Fibroblast of lung (primary cell): ENCODE measurements at regions not wholly inside any gene's neighbourhood (a gene's known extent, or its start where the extent isn't known, plus 50 kb on each side); places are given as distances from the start of the nearest gene placed in this dataset.
"Not testable (repeated sequence)": the region's sequence is repeated elsewhere in the genome, so short reads cannot be mapped to it uniquely, and the experiment has no call there.

Experiments
- DNase-seq, 2 donors: peaks; one replicate each; pipeline versions ENCODE4 v3.0.0 to v3.0.0-alpha.2; 2010; ENCODE audit warnings: low read depth in 2 of 2
- H2AFZ ChIP-seq: 2 replicates; pipeline ENCODE4 v1.5.1; 2012; ENCODE audit warnings: low read length, control low read depth, inconsistent platforms
- H3K27ac ChIP-seq: 2 replicates; pipeline ENCODE4 v1.5.1; 2011; ENCODE audit warnings: low read length, control low read depth; ENCODE audit not compliant: insufficient read depth
- H3K27me3 ChIP-seq: 2 replicates; pipeline ENCODE4 v1.5.1; 2011; ENCODE audit warnings: mild to moderate bottlenecking, low read length; ENCODE audit not compliant: control insufficient read depth, insufficient read depth
- H3K36me3 ChIP-seq: 2 replicates; pipeline ENCODE4 v1.5.1; 2011; ENCODE audit warnings: low read length; ENCODE audit not compliant: control insufficient read depth, insufficient read depth
- H3K4me1 ChIP-seq: 2 replicates; pipeline ENCODE4 v1.5.1; 2011; ENCODE audit warnings: low read length; ENCODE audit not compliant: control insufficient read depth, insufficient read depth; ENCODE audit errors: extremely low read depth
- H3K4me2 ChIP-seq: 2 replicates; pipeline ENCODE4 v1.5.1; 2011; ENCODE audit warnings: low read length, control low read depth; ENCODE audit not compliant: insufficient read depth; ENCODE audit errors: extremely low read depth
- H3K4me3 ChIP-seq, 4 experiments: fragments of 200-600 bp in 1 of 4; sonication (generic) in 1 of 4; replicated peaks in 1 of 4; 2 replicates each; pipeline ENCODE4 v1.5.1; 2011 to 2016; ENCODE audit warnings: low read length in 4 of 4, low read depth in 3 of 4, mild to moderate bottlenecking in 3 of 4, control low read depth in 2 of 4, inconsistent platforms in 1 of 4, mixed read lengths in 1 of 4; ENCODE audit not compliant: insufficient read depth in 1 of 4; ENCODE audit errors: control extremely low read depth in 1 of 4
- H3K79me2 ChIP-seq: 2 replicates; pipeline ENCODE4 v1.5.1; 2012; ENCODE audit warnings: mild to moderate bottlenecking, low read length, inconsistent platforms; ENCODE audit not compliant: control insufficient read depth, insufficient read depth
- H3K9ac ChIP-seq: 2 replicates; pipeline ENCODE4 v1.5.1; 2011; ENCODE audit warnings: mild to moderate bottlenecking, low read length, control low read depth; ENCODE audit not compliant: insufficient read depth
- H3K9me3 ChIP-seq: 2 replicates; pipeline ENCODE4 v1.5.1; 2012; ENCODE audit warnings: low read depth, low read length; ENCODE audit not compliant: control insufficient read depth, insufficient read depth
- H4K20me1 ChIP-seq: 2 replicates; pipeline ENCODE4 v1.5.1; 2011; ENCODE audit warnings: low read length; ENCODE audit not compliant: control insufficient read depth, insufficient read depth; ENCODE audit errors: extremely low read depth
- CTCF ChIP-seq, 2 donors: IDR thresholded peaks in 1 of 2; conservative IDR thresholded peaks in 1 of 2; 1 replicate in 1 of 2; 2 replicates in 1 of 2; pipeline ENCODE4 v1.5.1; 2011 to 2012; ENCODE audit warnings: low read length in 2 of 2, control low read depth in 1 of 2, inconsistent platforms in 1 of 2, low read depth in 1 of 2, mild to moderate bottlenecking in 1 of 2
- EZH2 ChIP-seq: IDR thresholded peaks from 2 replicates; pipeline ENCODE4 v1.5.1; 2012; ENCODE audit warnings: low read length, control low read depth, mild to moderate bottlenecking; ENCODE audit errors: missing control alignments

- Histone ChIP-seq H4K20me1 (no peaks in the 10 kb centered on the region), H3K9ac (no peak overlapping the region), H3K79me2 (no peaks in the 10 kb centered on the region), H3K4me3 (no peak overlapping the region), H3K4me2 (no peak overlapping the region), H3K36me3 (no peaks in the 10 kb centered on the region), H3K9me3 (no peaks in the 10 kb centered on the region), H3K4me1 (no peaks in the 10 kb centered on the region), H3K27me3 (no peaks in the 10 kb centered on the region), H3K27ac (no peak overlapping the region), H2AFZ (no peak overlapping the region)
- TF ChIP-seq CTCF (conservative IDR thresholded peaks at IDR 0.05 in 1 of 2, IDR thresholded peaks at IDR 0.05 in 1 of 2; ENCODE audit: low read depth in 1 of 2, low read length in 2 of 2): no peak
- TF ChIP-seq EZH2: no peak
- peak; percentile 21 to 95 for DNase-seq
Measured at GRCh38 chr4:164648151-164648848, 105.6 kb upstream of the SMIM31 start.

- no peak overlapping the region for H3K4me2 ChIP-seq
- H3K36me3 ChIP-seq: no peaks in the 10 kb centered on the region
- H4K20me1 ChIP-seq: no peaks in the 10 kb centered on the region
- no peaks in the 10 kb centered on the region for H3K4me1 ChIP-seq
- no peak for DNase-seq
- H3K9me3 ChIP-seq: no peaks in the 10 kb centered on the region
- no peaks in the 10 kb centered on the region for H3K79me2 ChIP-seq
- no peak overlapping the region for H3K9ac ChIP-seq
- no peak overlapping the region for H3K27ac ChIP-seq
- H2AFZ ChIP-seq: no peak overlapping the region
- TF ChIP-seq EZH2 (no peak), CTCF (conservative IDR thresholded peaks at IDR 0.05 in 1 of 2, IDR thresholded peaks at IDR 0.05 in 1 of 2; ENCODE audit: low read depth in 1 of 2, low read length in 2 of 2) (no peak)
- no peaks in the 10 kb centered on the region for H3K27me3 ChIP-seq
- H3K4me3 ChIP-seq: no peak overlapping the region
Measured at GRCh38 chr4:164648849-164649212, 105.1 kb upstream of the SMIM31 start.

- no peak for DNase-seq
- no peaks in the 10 kb centered on the region for H3K9me3 ChIP-seq
- H3K79me2 ChIP-seq: no peaks in the 10 kb centered on the region
- H3K4me2 ChIP-seq: no peak overlapping the region
- no peak overlapping the region for H3K4me3 ChIP-seq
- H3K27ac ChIP-seq: no peak overlapping the region
- no peaks in the 10 kb centered on the region for H3K4me1 ChIP-seq
- no peaks in the 10 kb centered on the region for H3K36me3 ChIP-seq
- H4K20me1 ChIP-seq: no peaks in the 10 kb centered on the region
- TF ChIP-seq EZH2 (no peak), CTCF (conservative IDR thresholded peaks at IDR 0.05 in 1 of 2, IDR thresholded peaks at IDR 0.05 in 1 of 2; ENCODE audit: low read depth in 1 of 2, low read length in 2 of 2) (no peak)
- no peaks in the 10 kb centered on the region for H3K27me3 ChIP-seq
- no peak overlapping the region for H2AFZ ChIP-seq
- H3K9ac ChIP-seq: no peak overlapping the region
Measured at GRCh38 chr4:164659765-164660164, 94.2 kb upstream of the SMIM31 start.

- H4K20me1 ChIP-seq, DNase-seq, H3K9ac ChIP-seq, H3K4me3 ChIP-seq, H2AFZ ChIP-seq, H3K4me1 ChIP-seq, H3K9me3 ChIP-seq, H3K36me3 ChIP-seq, H3K27me3 ChIP-seq, H3K27ac ChIP-seq, H3K4me2 ChIP-seq, H3K79me2 ChIP-seq: not testable (repeated sequence)
Measured at GRCh38 chr4:164676152-164676551, 77.8 kb upstream of the SMIM31 start.
